Panc1 (cell line): ENCODE measurements at regions not wholly inside any gene's neighbourhood (a gene's known extent, or its start where the extent isn't known, plus 50 kb on each side); places are given as distances from the start of the nearest gene placed in this dataset.

Experiments
- ATAC-seq: fragments of 200-7000 bp; cut with Tn5 transposase; 2 replicates; pipeline ENCODE4 v1.9.1; 2020; ENCODE audit warnings: mild to moderate bottlenecking, moderate library complexity
- BruUV-seq: library from RNA; stranded (reverse); fragments of 400-500 nt; replicated peaks from 2 replicates; lab custom pipeline; 2021; lab: Mats Ljungman, UMichigan
- CTCF ChIA-PET: fragments of 300-600 bp; sonication (Branson Sonifier 250); formaldehyde crosslinking; loops from one replicate; lab custom pipeline; 2022; ENCODE audit warnings: antibody characterized with exemption; lab: Charles Lee
- POLR2A ChIA-PET: fragments of 300-600 bp; sonication (Branson Sonifier 250); formaldehyde crosslinking; loops from one replicate; lab custom pipeline; 2022; ENCODE audit warnings: antibody characterized with exemption; lab: Charles Lee
- DNase-seq: peaks from one replicate; pipeline ENCODE4 v3.0.0-alpha.2; 2010; ENCODE audit warnings: low read depth, low spot score
- H3K27ac ChIP-seq: 2 replicates; pipeline ENCODE4 v1.5.1; 2011; ENCODE audit warnings: mild to moderate bottlenecking, low read length, inconsistent platforms
- H3K27me3 ChIP-seq: fragments of 200-500 bp; sonication (Bioruptor generic); 2 replicates; pipeline ENCODE4 v1.6.0; 2014; ENCODE audit warnings: low read length, inconsistent platforms; ENCODE audit not compliant: control insufficient read depth, insufficient read depth
- H3K36me3 ChIP-seq: fragments of 200-500 bp; sonication (Bioruptor generic); 2 replicates; pipeline ENCODE4 v1.5.1; 2014; ENCODE audit warnings: inconsistent platforms, mild to moderate bottlenecking, low read length, moderate library complexity; ENCODE audit not compliant: control insufficient read depth, insufficient read depth
- H3K4me1 ChIP-seq: 2 replicates; pipeline ENCODE4 v1.5.1; 2011; ENCODE audit warnings: inconsistent platforms, mild to moderate bottlenecking, low read length, moderate library complexity; ENCODE audit not compliant: control insufficient read depth, insufficient read depth
- H3K4me3 ChIP-seq, 2 experiments: 2 replicates each; pipeline ENCODE4 v1.5.1; 2011 to 2012; ENCODE audit warnings: low read depth in 2 of 2, low read length in 2 of 2, mild to moderate bottlenecking in 2 of 2, inconsistent platforms in 1 of 2, moderate library complexity in 1 of 2
- H3K9me3 ChIP-seq: fragments of 200-500 bp; sonication (Bioruptor generic); 2 replicates; pipeline ENCODE4 v1.5.1; 2014; ENCODE audit warnings: low read depth, mild to moderate bottlenecking, inconsistent platforms, low read length, moderate library complexity; ENCODE audit not compliant: control insufficient read depth, insufficient read depth
- POLR2AphosphoS5 ChIP-seq: IDR thresholded peaks from 2 replicates; pipeline ENCODE4 v1.6.1; 2012; ENCODE audit warnings: mild to moderate bottlenecking, low read depth, low read length, moderate library complexity
- SIN3A ChIP-seq: IDR thresholded peaks from 2 replicates; pipeline ENCODE4 v1.6.1; 2012; ENCODE audit warnings: low read depth, mild to moderate bottlenecking, low read length, moderate library complexity, borderline replicate concordance; ENCODE audit not compliant: insufficient read depth
- TCF7L2 ChIP-seq: IDR thresholded peaks from 2 replicates; pipeline ENCODE4 v1.6.1; 2011; ENCODE audit warnings: mild to moderate bottlenecking, low read depth, low read length, inconsistent platforms
- in situ Hi-C: cut with HindIII; loops from 2 replicates; pipeline ENCODE4 v1.10.0; 2016; ENCODE audit warnings: low sequenced_read_pairs, low pct_unique_long_range_greater_than_20kb
- intact Hi-C: fragments of 100-400 bp; cut with micrococcal nuclease; formaldehyde crosslinking; loops from one replicate; pipeline ENCODE4 v1.10.0; 2022; ENCODE audit not compliant: unreplicated experiment
- TF ChIP-seq, protein P1 (sequence below): fragments of 450-650 bp; IDR thresholded peaks from 2 replicates; pipeline ENCODE4 v1.5.1; 2017; ENCODE audit warnings: mild to moderate bottlenecking
- TF ChIP-seq, protein P2 (sequence below), 2 experiments: IDR thresholded peaks; 2 replicates each; pipeline ENCODE4 v1.6.1; 2011 to 2012; ENCODE audit warnings: low read depth in 2 of 2, control low read depth in 1 of 2, low read length in 1 of 2, mild to moderate bottlenecking in 1 of 2, moderate library complexity in 1 of 2; ENCODE audit not compliant: insufficient read depth in 1 of 2

DNA sequence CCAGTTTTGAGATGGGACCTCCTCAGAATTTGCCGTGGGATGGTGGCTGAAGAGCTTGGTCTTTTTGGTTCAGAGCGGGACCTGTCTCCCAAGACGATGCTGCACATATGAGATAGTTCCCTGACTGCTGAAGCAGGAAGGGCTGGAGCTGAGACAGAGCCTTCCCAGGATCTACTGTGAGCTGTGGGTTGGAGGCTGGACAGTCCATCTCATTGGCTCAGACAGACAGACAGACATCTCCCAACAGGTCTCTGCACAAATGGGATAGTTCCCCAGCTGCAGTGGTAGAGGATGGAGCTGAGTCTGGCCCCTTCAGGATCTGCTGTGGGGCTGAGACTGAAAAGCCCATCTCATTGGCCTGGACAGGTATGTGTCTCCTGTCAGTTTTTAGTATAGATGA lies 1145.6 kb upstream of the CADM2 start:
- ATAC-seq: no peak

DNA sequence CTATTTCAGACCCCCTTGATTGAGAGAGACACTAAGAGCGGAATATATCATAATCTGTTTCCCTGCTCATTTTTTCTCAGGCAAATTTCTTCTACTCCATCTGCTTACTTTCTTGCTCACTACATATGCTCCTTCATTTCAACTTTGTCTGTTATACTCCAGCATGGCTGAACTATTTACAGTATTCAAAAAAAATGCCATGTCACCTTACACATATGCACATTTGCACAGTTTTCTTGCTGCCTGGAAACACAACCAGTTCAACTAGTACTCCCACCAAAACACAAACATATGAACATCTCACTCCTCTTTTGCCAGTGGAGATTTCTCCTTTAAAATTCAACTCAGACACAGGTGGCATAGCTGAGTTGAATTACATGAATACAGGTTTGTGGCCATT lies 1142.1 kb upstream of the CADM2 start:
- Histone ChIP-seq H3K4me1 (no peaks in the 10 kb centered on the region), H3K4me3 (no peak overlapping the region), H3K27me3 (no peaks in the 10 kb centered on the region), H3K36me3 (no peaks in the 10 kb centered on the region), H3K9me3 (no peaks in the 10 kb centered on the region), H3K27ac (no peak overlapping the region)
- TF ChIP-seq, protein P1, sequence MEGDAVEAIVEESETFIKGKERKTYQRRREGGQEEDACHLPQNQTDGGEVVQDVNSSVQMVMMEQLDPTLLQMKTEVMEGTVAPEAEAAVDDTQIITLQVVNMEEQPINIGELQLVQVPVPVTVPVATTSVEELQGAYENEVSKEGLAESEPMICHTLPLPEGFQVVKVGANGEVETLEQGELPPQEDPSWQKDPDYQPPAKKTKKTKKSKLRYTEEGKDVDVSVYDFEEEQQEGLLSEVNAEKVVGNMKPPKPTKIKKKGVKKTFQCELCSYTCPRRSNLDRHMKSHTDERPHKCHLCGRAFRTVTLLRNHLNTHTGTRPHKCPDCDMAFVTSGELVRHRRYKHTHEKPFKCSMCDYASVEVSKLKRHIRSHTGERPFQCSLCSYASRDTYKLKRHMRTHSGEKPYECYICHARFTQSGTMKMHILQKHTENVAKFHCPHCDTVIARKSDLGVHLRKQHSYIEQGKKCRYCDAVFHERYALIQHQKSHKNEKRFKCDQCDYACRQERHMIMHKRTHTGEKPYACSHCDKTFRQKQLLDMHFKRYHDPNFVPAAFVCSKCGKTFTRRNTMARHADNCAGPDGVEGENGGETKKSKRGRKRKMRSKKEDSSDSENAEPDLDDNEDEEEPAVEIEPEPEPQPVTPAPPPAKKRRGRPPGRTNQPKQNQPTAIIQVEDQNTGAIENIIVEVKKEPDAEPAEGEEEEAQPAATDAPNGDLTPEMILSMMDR: no peak
- no peak for TF ChIP-seq TCF7L2
- no peak for TF ChIP-seq POLR2AphosphoS5
- TF ChIP-seq, protein P2, sequence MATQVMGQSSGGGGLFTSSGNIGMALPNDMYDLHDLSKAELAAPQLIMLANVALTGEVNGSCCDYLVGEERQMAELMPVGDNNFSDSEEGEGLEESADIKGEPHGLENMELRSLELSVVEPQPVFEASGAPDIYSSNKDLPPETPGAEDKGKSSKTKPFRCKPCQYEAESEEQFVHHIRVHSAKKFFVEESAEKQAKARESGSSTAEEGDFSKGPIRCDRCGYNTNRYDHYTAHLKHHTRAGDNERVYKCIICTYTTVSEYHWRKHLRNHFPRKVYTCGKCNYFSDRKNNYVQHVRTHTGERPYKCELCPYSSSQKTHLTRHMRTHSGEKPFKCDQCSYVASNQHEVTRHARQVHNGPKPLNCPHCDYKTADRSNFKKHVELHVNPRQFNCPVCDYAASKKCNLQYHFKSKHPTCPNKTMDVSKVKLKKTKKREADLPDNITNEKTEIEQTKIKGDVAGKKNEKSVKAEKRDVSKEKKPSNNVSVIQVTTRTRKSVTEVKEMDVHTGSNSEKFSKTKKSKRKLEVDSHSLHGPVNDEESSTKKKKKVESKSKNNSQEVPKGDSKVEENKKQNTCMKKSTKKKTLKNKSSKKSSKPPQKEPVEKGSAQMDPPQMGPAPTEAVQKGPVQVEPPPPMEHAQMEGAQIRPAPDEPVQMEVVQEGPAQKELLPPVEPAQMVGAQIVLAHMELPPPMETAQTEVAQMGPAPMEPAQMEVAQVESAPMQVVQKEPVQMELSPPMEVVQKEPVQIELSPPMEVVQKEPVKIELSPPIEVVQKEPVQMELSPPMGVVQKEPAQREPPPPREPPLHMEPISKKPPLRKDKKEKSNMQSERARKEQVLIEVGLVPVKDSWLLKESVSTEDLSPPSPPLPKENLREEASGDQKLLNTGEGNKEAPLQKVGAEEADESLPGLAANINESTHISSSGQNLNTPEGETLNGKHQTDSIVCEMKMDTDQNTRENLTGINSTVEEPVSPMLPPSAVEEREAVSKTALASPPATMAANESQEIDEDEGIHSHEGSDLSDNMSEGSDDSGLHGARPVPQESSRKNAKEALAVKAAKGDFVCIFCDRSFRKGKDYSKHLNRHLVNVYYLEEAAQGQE (IDR thresholded peaks at IDR 0.05; ENCODE audit: insufficient read depth in 1 of 2, low read depth in 2 of 2, low read length in 1 of 2): no peak
- no peak for TF ChIP-seq SIN3A
- DNase-seq (no peak), ATAC-seq (no peak)
- in situ Hi-C loops (no loop called here), intact Hi-C loops (no loop called here)
- BruUV-seq: no TSS peak
- CTCF ChIA-PET: no interaction called here
- POLR2A ChIA-PET: no interaction called here

More for the DNA sequence above, 1145.6 kb upstream of the CADM2 start:
- no peak overlapping the region for H3K4me3 ChIP-seq
- in situ Hi-C loops: no loop called here
- DNase-seq: no peak
- ChIA-PET POLR2A (no interaction called here), CTCF (no interaction called here)
- BruUV-seq: no TSS peak
- no peaks in the 10 kb centered on the region for H3K27me3 ChIP-seq
- no peaks in the 10 kb centered on the region for H3K4me1 ChIP-seq
- no peak overlapping the region for H3K27ac ChIP-seq
- intact Hi-C loops: no loop called here
- no peaks in the 10 kb centered on the region for H3K9me3 ChIP-seq
- no peaks in the 10 kb centered on the region for H3K36me3 ChIP-seq
- TF ChIP-seq TCF7L2 (no peak), SIN3A (no peak), POLR2AphosphoS5 (no peak)
- TF ChIP-seq, protein P1: no peak
- TF ChIP-seq, protein P2 (IDR thresholded peaks at IDR 0.05; ENCODE audit: insufficient read depth in 1 of 2, low read depth in 2 of 2, low read length in 1 of 2): no peak
